Glutamatergic neuron (in vitro differentiated cells): ENCODE measurements at regions not wholly inside any gene's neighbourhood (a gene's known extent, or its start where the extent isn't known, plus 50 kb on each side); places are given as distances from the start of the nearest gene placed in this dataset.

ENCODE experiments used
- DNase-seq: peaks from one replicate; pipeline ENCODE4 v3.0.0; 2022
- H3K27ac Mint-ChIP-seq: one replicate; pipeline ENCODE4 v1.8.0; 2020; ENCODE audit warnings: mild to moderate bottlenecking, mixed read lengths, inconsistent platforms; ENCODE audit not compliant: unreplicated experiment
- H3K27me3 Mint-ChIP-seq: one replicate; pipeline ENCODE4 v1.8.0; 2020; ENCODE audit warnings: mild to moderate bottlenecking, moderate library complexity, mixed read lengths, inconsistent platforms; ENCODE audit not compliant: unreplicated experiment
- H3K36me3 Mint-ChIP-seq: one replicate; pipeline ENCODE4 v1.8.0; 2020; ENCODE audit warnings: mild to moderate bottlenecking, mixed read lengths, inconsistent platforms; ENCODE audit not compliant: unreplicated experiment
- H3K4me1 Mint-ChIP-seq: one replicate; pipeline ENCODE4 v1.8.0; 2020; ENCODE audit warnings: mild to moderate bottlenecking, low read depth, mixed read lengths, inconsistent platforms; ENCODE audit not compliant: unreplicated experiment
- H3K4me3 Mint-ChIP-seq: one replicate; pipeline ENCODE4 v1.8.0; 2020; ENCODE audit warnings: mild to moderate bottlenecking, mixed read lengths, inconsistent platforms; ENCODE audit not compliant: unreplicated experiment
- H3K9me3 Mint-ChIP-seq: one replicate; pipeline ENCODE4 v1.8.0; 2020; ENCODE audit warnings: mild to moderate bottlenecking, moderate library complexity, mixed read lengths, inconsistent platforms; ENCODE audit not compliant: unreplicated experiment
- TF ChIP-seq, protein P1 (sequence below): fragments of 200-600 bp; sonication (generic); IDR thresholded peaks from one replicate; pipeline ENCODE4 v1.5.0; 2021; ENCODE audit not compliant: partially characterized antibody, unreplicated experiment

DNA sequence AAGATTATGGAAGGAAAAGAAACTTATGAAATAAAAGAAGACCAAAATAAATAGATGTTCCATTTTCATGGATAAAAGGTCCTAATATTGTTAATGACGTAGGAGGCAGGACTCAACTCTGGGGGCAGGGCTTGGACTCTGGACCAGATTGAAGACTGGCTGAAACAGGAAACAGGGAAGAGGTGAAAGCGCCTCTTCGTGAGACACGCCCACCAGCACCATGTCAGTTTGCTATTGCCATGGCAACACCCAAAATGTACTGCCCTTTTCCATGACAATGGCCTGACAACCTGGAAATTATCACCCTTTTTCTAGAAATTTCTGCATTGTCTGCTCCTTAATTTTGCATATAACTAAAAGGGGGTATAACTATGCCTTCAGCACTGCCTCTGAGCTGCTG lies 1522.2 kb downstream of the TBC1D22A start:
- Mint-ChIP-seq H3K4me3 (no peak overlapping the region), H3K9me3 (peaks cover 12% of the 10 kb centered on the region), H3K36me3 (peaks cover 18% of the 10 kb centered on the region), H3K4me1 (no peaks in the 10 kb centered on the region), H3K27ac (no peak overlapping the region), H3K27me3 (peaks cover 2% of the 10 kb centered on the region)
- DNase-seq, result no peak
- TF ChIP-seq, protein P1, sequence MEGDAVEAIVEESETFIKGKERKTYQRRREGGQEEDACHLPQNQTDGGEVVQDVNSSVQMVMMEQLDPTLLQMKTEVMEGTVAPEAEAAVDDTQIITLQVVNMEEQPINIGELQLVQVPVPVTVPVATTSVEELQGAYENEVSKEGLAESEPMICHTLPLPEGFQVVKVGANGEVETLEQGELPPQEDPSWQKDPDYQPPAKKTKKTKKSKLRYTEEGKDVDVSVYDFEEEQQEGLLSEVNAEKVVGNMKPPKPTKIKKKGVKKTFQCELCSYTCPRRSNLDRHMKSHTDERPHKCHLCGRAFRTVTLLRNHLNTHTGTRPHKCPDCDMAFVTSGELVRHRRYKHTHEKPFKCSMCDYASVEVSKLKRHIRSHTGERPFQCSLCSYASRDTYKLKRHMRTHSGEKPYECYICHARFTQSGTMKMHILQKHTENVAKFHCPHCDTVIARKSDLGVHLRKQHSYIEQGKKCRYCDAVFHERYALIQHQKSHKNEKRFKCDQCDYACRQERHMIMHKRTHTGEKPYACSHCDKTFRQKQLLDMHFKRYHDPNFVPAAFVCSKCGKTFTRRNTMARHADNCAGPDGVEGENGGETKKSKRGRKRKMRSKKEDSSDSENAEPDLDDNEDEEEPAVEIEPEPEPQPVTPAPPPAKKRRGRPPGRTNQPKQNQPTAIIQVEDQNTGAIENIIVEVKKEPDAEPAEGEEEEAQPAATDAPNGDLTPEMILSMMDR, result no peak

DNA sequence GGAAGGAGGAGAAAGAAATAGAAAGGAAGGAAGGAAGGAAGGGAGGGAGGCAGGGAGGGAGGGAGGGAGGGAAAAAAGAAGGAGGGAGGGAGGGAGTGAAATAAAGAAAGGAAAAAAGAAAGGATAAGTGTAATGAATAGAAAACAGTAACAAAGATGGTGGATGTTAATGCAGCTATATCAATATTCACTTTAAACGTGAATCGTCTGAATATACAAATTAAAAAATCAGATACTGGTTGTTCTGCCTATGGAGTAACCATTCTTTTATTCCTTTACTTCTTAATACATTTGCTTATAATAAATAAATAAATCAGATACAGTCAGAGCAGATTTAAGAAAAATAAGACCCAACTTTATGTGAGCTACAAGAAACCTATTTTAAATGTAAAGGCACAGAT lies 1520.4 kb downstream of the TBC1D22A start:
- Mint-ChIP-seq H3K27me3 (no peaks in the 10 kb centered on the region), H3K4me3 (no peak overlapping the region), H3K9me3 (peaks cover 12% of the 10 kb centered on the region), H3K4me1 (peaks cover 2% of the 10 kb centered on the region), H3K36me3 (peaks cover 18% of the 10 kb centered on the region), H3K27ac (no peak overlapping the region)
- TF ChIP-seq, protein P1, result no peak
- no peak for DNase-seq

DNA sequence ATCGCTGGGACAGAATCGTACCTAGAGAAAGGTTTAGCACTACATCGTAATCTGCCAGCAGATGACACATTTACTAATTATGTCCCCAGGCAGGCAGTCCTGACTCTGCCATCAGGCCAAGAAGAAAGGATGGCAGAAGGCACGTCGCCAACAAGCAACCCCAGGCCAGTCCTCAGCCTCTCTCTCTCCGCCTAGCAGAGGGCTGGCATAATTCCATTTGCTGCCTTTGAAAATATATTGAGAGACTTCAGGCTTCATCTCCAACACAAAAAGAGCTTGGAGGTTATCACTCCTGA lies 1517.0 kb downstream of the TBC1D22A start:
- H3K36me3 Mint-ChIP-seq, result peaks cover 14% of the 10 kb centered on the region
- TF ChIP-seq, protein P1, result no peak
- no peak for DNase-seq
- H3K27me3 Mint-ChIP-seq, result peaks cover 5% of the 10 kb centered on the region
- peaks cover 2% of the 10 kb centered on the region for H3K4me1 Mint-ChIP-seq
- no peak overlapping the region for H3K4me3 Mint-ChIP-seq
- H3K9me3 Mint-ChIP-seq, result peaks cover 15% of the 10 kb centered on the region
- peak overlapping the region; percentile 21 for H3K27ac Mint-ChIP-seq

DNA sequence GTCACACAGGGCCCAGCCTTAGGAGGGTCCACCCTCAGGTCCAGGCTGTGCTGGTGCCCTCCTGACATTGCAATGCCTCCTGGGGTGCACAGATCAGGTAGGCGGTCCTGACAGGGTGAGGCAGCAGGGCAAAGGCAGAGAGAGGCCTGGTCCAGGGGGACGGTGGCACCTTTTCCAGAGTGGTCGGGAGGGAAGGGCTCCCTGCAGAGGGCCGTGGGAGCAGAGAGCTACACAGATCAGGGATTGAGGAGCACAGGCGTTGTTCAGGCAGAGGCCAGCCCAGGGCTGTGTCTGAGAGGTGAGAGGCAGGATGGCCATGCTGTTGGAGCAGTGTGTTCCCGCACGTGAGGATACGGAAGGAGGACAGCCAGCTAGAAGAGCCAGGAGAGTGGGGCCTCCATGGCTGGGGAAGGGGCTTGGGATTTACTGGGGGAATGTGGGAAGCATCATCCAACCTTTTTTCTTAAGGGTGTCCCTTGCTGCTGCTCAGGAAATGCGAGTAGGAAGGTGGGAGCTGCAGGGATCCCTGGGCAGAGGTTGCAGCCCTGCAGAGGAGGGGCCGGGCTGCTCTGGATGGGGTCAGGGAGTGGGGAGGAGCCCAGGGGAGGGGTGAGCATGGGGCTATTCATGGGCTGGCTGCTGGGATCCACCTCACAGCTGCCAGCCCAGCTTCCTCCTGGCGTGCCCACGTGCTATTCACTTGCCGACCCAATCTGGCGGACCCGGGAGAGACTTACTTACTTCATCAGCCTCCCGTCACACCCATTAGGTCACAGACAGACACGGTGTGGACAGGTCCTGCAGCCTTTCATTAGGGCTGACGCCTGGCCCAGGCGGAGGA lies 1516.4 kb downstream of the TBC1D22A start:
- H3K4me3 Mint-ChIP-seq, result no peak overlapping the region
- H3K27me3 Mint-ChIP-seq, result peaks cover 7% of the 10 kb centered on the region
- H3K27ac Mint-ChIP-seq, result peak overlapping the region; percentile 21
- TF ChIP-seq, protein P1, result no peak
- H3K36me3 Mint-ChIP-seq, result peaks cover 14% of the 10 kb centered on the region
- peaks cover 16% of the 10 kb centered on the region for H3K9me3 Mint-ChIP-seq
- H3K4me1 Mint-ChIP-seq, result peaks cover 2% of the 10 kb centered on the region
- DNase-seq, result no peak

DNA sequence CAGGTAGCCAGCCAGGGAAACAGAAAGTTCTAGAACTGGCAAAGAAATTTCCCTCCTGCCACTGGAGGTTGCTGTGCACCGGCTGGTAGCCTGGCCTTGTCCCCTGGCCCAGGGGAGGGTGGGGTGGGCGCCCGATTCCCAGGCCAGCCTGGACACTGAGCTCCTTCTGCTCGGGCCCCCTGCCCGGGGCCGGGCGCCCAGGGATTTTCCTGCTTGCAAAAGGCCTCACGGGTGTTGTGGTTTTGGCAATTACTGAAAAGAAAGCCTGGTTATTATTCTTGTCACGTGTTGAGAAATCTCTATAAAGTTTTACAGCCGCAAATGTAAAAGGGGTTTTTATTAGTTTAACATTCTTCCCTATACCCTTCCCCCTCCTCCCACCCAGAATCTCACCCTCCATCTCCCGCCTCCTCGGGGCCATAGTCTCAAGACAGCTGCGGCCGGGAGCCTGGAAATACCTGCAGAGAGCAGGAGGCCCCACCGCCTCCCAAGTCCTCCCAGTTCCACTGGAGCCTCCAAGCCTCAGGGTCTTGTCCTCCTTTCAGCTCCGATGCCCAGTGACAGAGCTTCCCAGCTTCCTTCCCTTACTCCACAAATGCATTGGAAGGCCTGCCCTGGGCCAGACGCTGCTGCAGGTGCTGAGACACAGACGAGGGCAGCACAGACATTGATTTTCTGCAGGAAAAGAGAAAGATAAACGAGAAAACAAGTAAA lies 1515.6 kb downstream of the TBC1D22A start:
- H3K27me3 Mint-ChIP-seq, result peaks cover 8% of the 10 kb centered on the region
- H3K9me3 Mint-ChIP-seq, result peaks cover 16% of the 10 kb centered on the region
- H3K36me3 Mint-ChIP-seq, result peaks cover 14% of the 10 kb centered on the region
- DNase-seq, result no peak
- peaks cover 2% of the 10 kb centered on the region for H3K4me1 Mint-ChIP-seq
- TF ChIP-seq, protein P1, result no peak
- H3K27ac Mint-ChIP-seq, result no peak overlapping the region
- no peak overlapping the region for H3K4me3 Mint-ChIP-seq
